Transverse colon (tissue), 4 donors: ENCODE measurements at regions not wholly inside any gene's neighbourhood (a gene's known extent, or its start where the extent isn't known, plus 50 kb on each side); places are given as distances from the start of the nearest gene placed in this dataset.

Experiments used
- DNase-seq: peaks from one replicate; pipeline ENCODE4 v3.0.0-alpha.2; 2019
- H3K27ac ChIP-seq, 4 donors: fragments of 200-600 bp; sonication (generic); 2 replicates each; pipeline ENCODE4 v1.5.1; 2016 to 2018; ENCODE audit warnings: inconsistent platforms in 4 of 4
- H3K27me3 ChIP-seq: fragments of 200-600 bp; sonication (generic); 2 replicates; pipeline ENCODE4 v1.5.1; 2017; ENCODE audit warnings: inconsistent platforms
- H3K36me3 ChIP-seq, 4 donors: fragments of 200-600 bp; sonication (generic); 2 replicates each; pipeline ENCODE4 v1.5.1; 2017 to 2019; ENCODE audit warnings: inconsistent platforms in 4 of 4
- H3K4me1 ChIP-seq, 4 donors: fragments of 200-600 bp; sonication (generic); 2 replicates each; pipeline ENCODE4 v1.5.1; 2017 to 2020; ENCODE audit warnings: inconsistent platforms in 4 of 4
- H3K4me3 ChIP-seq, 4 donors: fragments of 200-600 bp; sonication (generic); 1 replicate in 1 of 4; 2 replicates in 3 of 4; pipeline versions ENCODE4 v1.5.1 to v1.6.1; 2017 to 2019; ENCODE audit warnings: inconsistent platforms in 4 of 4
- H3K9me3 ChIP-seq, 2 donors: fragments of 200-600 bp; sonication (generic); 2 replicates each; pipeline ENCODE4 v1.5.1; 2017 to 2019; ENCODE audit warnings: inconsistent platforms in 2 of 2
- CTCF ChIP-seq, 5 experiments: fragments of 200-600 bp in 3 of 5; fragments of 450-650 bp in 2 of 5; sonication (generic) in 3 of 5; IDR thresholded peaks; 1 replicate in 2 of 5; 2 replicates in 3 of 5; pipeline ENCODE4 v1.5.1; 2016 to 2017; ENCODE audit warnings: antibody characterized with exemption in 5 of 5, inconsistent platforms in 3 of 5, mild to moderate bottlenecking in 2 of 5, moderate library complexity in 1 of 5
- EP300 ChIP-seq: sonication (generic); formaldehyde crosslinking; IDR thresholded peaks from one replicate; pipeline ENCODE4 v1.6.1; 2017; ENCODE audit warnings: antibody characterized with exemption, low read depth
- POLR2A ChIP-seq: fragments of 450-650 bp; IDR thresholded peaks from one replicate; pipeline ENCODE4 v1.6.1; 2016; ENCODE audit warnings: antibody characterized with exemption, mild to moderate bottlenecking, moderate library complexity
- POLR2AphosphoS5 ChIP-seq, 3 donors: sonication (generic); formaldehyde crosslinking; IDR thresholded peaks; one replicate each; pipeline ENCODE4 v1.6.1; 2016; ENCODE audit warnings: antibody characterized with exemption in 3 of 3
- WGBS, 2 donors: methylation state at CpG; one replicate each; pipeline ENCODE4 v1.1.5; 2018; ENCODE audit warnings: low coverage in 1 of 2; 5-methylcytosine and 5-hydroxymethylcytosine counted together
- in situ Hi-C, 4 donors: fragments of 200-750 bp; cut with MboI; loops; one replicate each; pipeline versions ENCODE4 v1.15.0 to v1.15.1; 2017; ENCODE audit warnings: low sequenced_read_pairs in 3 of 4, low pct_ligation_motif_present in 1 of 4, low pct_unique_long_range_greater_than_20kb in 1 of 4
- intact Hi-C: fragments of 100-400 bp; cut with DNase I; formaldehyde crosslinking; loops from one replicate; pipeline ENCODE4 v1.15.1; 2023; ENCODE audit warnings: low total_unique reads

GRCh38 chr17:34771891-34772290 lies 189.4 kb downstream of the CCT6B start:
- no peak overlapping the region for H3K4me3 ChIP-seq
- H3K27ac ChIP-seq, result no peak overlapping the region
- WGBS, 2 donors, result 75% methylated on average over 5 of the region's 5 CpGs; no CpG with 5 or more reads in 1 of the 2 donors
- TF ChIP-seq POLR2AphosphoS5 (IDR thresholded peaks at IDR 0.05), result no peak
- H3K27me3 ChIP-seq, result no peaks in the 10 kb centered on the region
- H3K36me3 ChIP-seq, result no peaks in the 10 kb centered on the region
- DNase-seq, result no peak
- no peaks in the 10 kb centered on the region for H3K4me1 ChIP-seq
- H3K9me3 ChIP-seq, result no peaks in the 10 kb centered on the region
- in situ Hi-C loops, result loop anchor here in 1 of 4 donors (25.0 kb wide), 1 partner anchor 90 kb away; no protein-coding TSS in a partner anchor
- intact Hi-C loops, result no loop called here

GRCh38 chr17:34770586-34770985 lies 190.7 kb downstream of the CCT6B start:
- Histone ChIP-seq H3K36me3 (no peaks in the 10 kb centered on the region), H3K9me3 (no peaks in the 10 kb centered on the region), H3K4me1 (no peaks in the 10 kb centered on the region), H3K27ac (no peak overlapping the region), H3K4me3 (no peak overlapping the region), H3K27me3 (no peaks in the 10 kb centered on the region)
- TF ChIP-seq POLR2A (no peak), EP300 (no peak), POLR2AphosphoS5 (IDR thresholded peaks at IDR 0.05) (no peak), CTCF (IDR thresholded peaks at IDR 0.05) (no peak)
- in situ Hi-C loops, result loop anchor here in 1 of 4 donors (25.0 kb wide), 1 partner anchor 92 kb away; no protein-coding TSS in a partner anchor
- intact Hi-C loops, result no loop called here
- WGBS, 2 donors, result 43 to 53% methylated on average over 2 to 3 of the region's 3 CpGs
- no peak for DNase-seq

GRCh38 chr17:34769899-34770298 lies 190.5 kb downstream of the TMEM132E start:
- H3K9me3 ChIP-seq, result no peaks in the 10 kb centered on the region
- TF ChIP-seq POLR2A (no peak), EP300 (no peak), POLR2AphosphoS5 (IDR thresholded peaks at IDR 0.05) (no peak), CTCF (IDR thresholded peaks at IDR 0.05) (no peak)
- no peaks in the 10 kb centered on the region for H3K4me1 ChIP-seq
- intact Hi-C loops (no loop called here), in situ Hi-C loops (loop anchor here in 1 of 4 donors (25.0 kb wide), 1 partner anchor 92 kb away; no protein-coding TSS in a partner anchor)
- no peak overlapping the region for H3K4me3 ChIP-seq
- H3K27ac ChIP-seq, result no peak overlapping the region
- DNase-seq, result no peak
- no peaks in the 10 kb centered on the region for H3K27me3 ChIP-seq
- no peaks in the 10 kb centered on the region for H3K36me3 ChIP-seq
- WGBS, 2 donors, result 65 to 90% methylated on average over 2 of the region's 2 CpGs

- 76% methylated on average over 2 of the region's 2 CpGs; no CpG with 5 or more reads in 1 of the 2 donors for WGBS, 2 donors
- Histone ChIP-seq H3K27ac (no peak overlapping the region), H3K36me3 (no peaks in the 10 kb centered on the region), H3K4me3 (no peak overlapping the region), H3K4me1 (no peaks in the 10 kb centered on the region), H3K9me3 (no peaks in the 10 kb centered on the region), H3K27me3 (no peaks in the 10 kb centered on the region)
- no peak for DNase-seq
- intact Hi-C loops, result no loop called here
- TF ChIP-seq POLR2A (no peak), CTCF (IDR thresholded peaks at IDR 0.05) (no peak), POLR2AphosphoS5 (IDR thresholded peaks at IDR 0.05) (no peak), EP300 (no peak)
- in situ Hi-C loops, result loop anchor here in 1 of 4 donors (25.0 kb wide), 1 partner anchor 93 kb away; no protein-coding TSS in a partner anchor
Measured at GRCh38 chr17:34769049-34769448, 189.7 kb downstream of the TMEM132E start.

- TF ChIP-seq POLR2A (no peak), EP300 (no peak), CTCF (IDR thresholded peaks at IDR 0.05) (no peak), POLR2AphosphoS5 (IDR thresholded peaks at IDR 0.05) (no peak)
- no peak overlapping the region for H3K27ac ChIP-seq
- in situ Hi-C loops (loop anchor here in 1 of 4 donors (25.0 kb wide), 1 partner anchor 97 kb away; no protein-coding TSS in a partner anchor), intact Hi-C loops (no loop called here)
- H3K4me3 ChIP-seq, result no peak overlapping the region
- H3K36me3 ChIP-seq, result no peaks in the 10 kb centered on the region
- no peaks in the 10 kb centered on the region for H3K27me3 ChIP-seq
- WGBS, 2 donors, result 86 to 93% methylated on average over 3 to 5 of the region's 5 CpGs
- H3K9me3 ChIP-seq, result no peaks in the 10 kb centered on the region
- no peaks in the 10 kb centered on the region for H3K4me1 ChIP-seq
- DNase-seq, result no peak
Measured at GRCh38 chr17:34765291-34765690, 185.9 kb downstream of the TMEM132E start.
